NCI-H748 (cell line): ENCODE measurements at regions not wholly inside any gene's neighbourhood (a gene's known extent, or its start where the extent isn't known, plus 50 kb on each side); places are given as distances from the start of the nearest gene placed in this dataset.
"Not testable (repeated sequence)": the region's sequence is repeated elsewhere in the genome, so short reads cannot be mapped to it uniquely, and the experiment has no call there.

ENCODE experiments used
- DNase-seq: peaks from one replicate; lab custom pipeline; 2025; ENCODE audit not compliant: unreplicated experiment; lab: John Stamatoyannopoulos, UW

- no peak for DNase-seq
Observed at GRCh38 chr15:61376516-61376915, 147.4 kb upstream of the RORA start.

GRCh38 chr15:61374848-61375247 lies 145.7 kb upstream of the RORA start:
- no peak for DNase-seq

- DNase-seq = peak; percentile 24
Observed at GRCh38 chr15:61367953-61368352, 138.9 kb upstream of the RORA start.

GRCh38 chr15:61364871-61365270 lies 135.8 kb upstream of the RORA start:
- peak; percentile 18 for DNase-seq

- DNase-seq = not testable (repeated sequence)
Observed at GRCh38 chr15:61362912-61363311, 133.8 kb upstream of the RORA start.

GRCh38 chr15:61344293-61344692 lies 115.2 kb upstream of the RORA start:
- no peak for DNase-seq

- DNase-seq = no peak
Observed at GRCh38 chr15:61342390-61342789, 113.3 kb upstream of the RORA start.

- DNase-seq = no peak
Observed at GRCh38 chr15:61339516-61339915, 110.4 kb upstream of the RORA start.

- DNase-seq = no peak
Observed at GRCh38 chr15:61337541-61337940, 108.4 kb upstream of the RORA start.

GRCh38 chr15:61336026-61336638 lies 107.0 kb upstream of the RORA start:
- DNase-seq = no peak

- DNase-seq = not testable (repeated sequence)
Observed at GRCh38 chr15:61334714-61335113, 105.6 kb upstream of the RORA start.

- DNase-seq = no peak
Observed at GRCh38 chr15:61331019-61331418, 101.9 kb upstream of the RORA start.

GRCh38 chr15:61327019-61327631 lies 98.0 kb upstream of the RORA start:
- DNase-seq = peak; percentile 71

- DNase-seq = no peak
Observed at GRCh38 chr15:61319892-61320291, 90.8 kb upstream of the RORA start.

GRCh38 chr15:61318802-61319525 lies 89.9 kb upstream of the RORA start:
- DNase-seq = no peak

GRCh38 chr15:61318301-61318700 lies 89.2 kb upstream of the RORA start:
- peak; percentile 58 for DNase-seq

- DNase-seq = no peak
Observed at GRCh38 chr15:61315471-61315870, 86.4 kb upstream of the RORA start.

- DNase-seq = no peak
Observed at GRCh38 chr15:61314427-61314826, 85.3 kb upstream of the RORA start.

- no peak for DNase-seq
Observed at GRCh38 chr15:61309617-61310016, 80.5 kb upstream of the RORA start.

- DNase-seq = no peak
Observed at GRCh38 chr15:61309031-61309511, 80.0 kb upstream of the RORA start.

- no peak for DNase-seq
Observed at GRCh38 chr15:61308437-61308836, 79.3 kb upstream of the RORA start.

GRCh38 chr15:61307474-61307873 lies 78.4 kb upstream of the RORA start:
- DNase-seq = no peak
